Endothelial cell of umbilical vein (primary cell): ENCODE measurements at regions not wholly inside any gene's neighbourhood (a gene's known extent, or its start where the extent isn't known, plus 50 kb on each side); places are given as distances from the start of the nearest gene placed in this dataset.

ENCODE experiments used
- BruUV-seq: library from RNA; stranded (reverse); fragments of 400-500 nt; replicated peaks from 2 replicates; lab custom pipeline; 2021; lab: Mats Ljungman, UMichigan
- CTCF ChIA-PET: fragments of 300-600, 350-600 bp; sonication (Branson Sonifier 250); formaldehyde crosslinking; loops from one replicate; lab custom pipeline; 2021; ENCODE audit warnings: antibody characterized with exemption, inconsistent platforms; lab: Charles Lee
- POLR2A ChIA-PET: fragments of 300-600, 350-600 bp; sonication (Branson Sonifier 250); formaldehyde crosslinking; loops from one replicate; lab custom pipeline; 2021; ENCODE audit warnings: antibody characterized with exemption, inconsistent platforms; lab: Charles Lee
- DNase-seq: peaks from one replicate; pipeline ENCODE4 v3.0.0-alpha.2; 2011; ENCODE audit warnings: low read depth, low spot score
- FAIRE-seq: peaks from 2 replicates; lab custom pipeline; 2011; peaks lifted over from hg19 to GRCh38; lab: Jason Lieb, UNC
- H2AFZ ChIP-seq: 2 replicates; pipeline ENCODE4 v1.6.0; 2012; ENCODE audit warnings: low read depth, low read length, control low read depth, inconsistent platforms
- H3K27ac ChIP-seq: 2 replicates; pipeline ENCODE4 v1.5.1; 2011; ENCODE audit warnings: low read depth, mild to moderate bottlenecking, control low read depth, low read length, moderate library complexity; ENCODE audit not compliant: insufficient read depth
- H3K27me3 ChIP-seq, 2 experiments: 2 replicates each; pipeline versions ENCODE4 v1.6.0 to v1.6.1; 2011; ENCODE audit warnings: low read length in 2 of 2, mixed read lengths in 1 of 2; ENCODE audit not compliant: control insufficient read depth in 2 of 2, insufficient read depth in 2 of 2
- H3K36me3 ChIP-seq, 2 experiments: 2 replicates in 1 of 2; 3 replicates in 1 of 2; pipeline ENCODE4 v1.5.1; 2011; ENCODE audit warnings: low read length in 2 of 2, mild to moderate bottlenecking in 1 of 2, moderate library complexity in 1 of 2; ENCODE audit not compliant: control insufficient read depth in 2 of 2, insufficient read depth in 2 of 2; ENCODE audit errors: extremely low read depth in 1 of 2
- H3K4me1 ChIP-seq: 3 replicates; pipeline ENCODE4 v1.5.1; 2011; ENCODE audit warnings: mild to moderate bottlenecking, low read length; ENCODE audit not compliant: control insufficient read depth, insufficient read depth; ENCODE audit errors: extremely low read depth
- H3K4me2 ChIP-seq: 2 replicates; pipeline ENCODE4 v1.6.1; 2011; ENCODE audit warnings: low read length, control low read depth, mixed read lengths; ENCODE audit not compliant: insufficient read depth
- H3K4me3 ChIP-seq, 3 experiments: fragments of 200-600 bp in 1 of 3; sonication (generic), shearing (Covaris generic) in 1 of 3; replicated peaks in 1 of 3; 2 replicates each; pipeline ENCODE4 v1.5.1; 2011 to 2016; ENCODE audit warnings: control low read depth in 3 of 3, low read length in 3 of 3, mild to moderate bottlenecking in 2 of 3, inconsistent platforms in 1 of 3, low read depth in 1 of 3, moderate library complexity in 1 of 3; ENCODE audit not compliant: insufficient read depth in 1 of 3
- H3K79me2 ChIP-seq: 2 replicates; pipeline ENCODE4 v1.6.0; 2012; ENCODE audit warnings: low read length, inconsistent platforms; ENCODE audit not compliant: control insufficient read depth, insufficient read depth
- H3K9ac ChIP-seq: replicated peaks from 2 replicates; pipeline ENCODE3; 2011; ENCODE audit warnings: low read length, control low read depth; ENCODE audit not compliant: insufficient read depth; ENCODE audit errors: extremely low read depth
- H3K9me1 ChIP-seq: replicated peaks from 3 replicates; pipeline ENCODE4 v1.6.0; 2011; ENCODE audit warnings: mild to moderate bottlenecking, low read length; ENCODE audit not compliant: control insufficient read depth, insufficient read depth; ENCODE audit errors: extremely low read depth
- H3K9me3 ChIP-seq: replicated peaks from 2 replicates; pipeline ENCODE4 v1.5.1; 2012; ENCODE audit warnings: low read length, inconsistent platforms; ENCODE audit not compliant: control insufficient read depth, insufficient read depth
- H4K20me1 ChIP-seq: replicated peaks from 2 replicates; pipeline ENCODE3; 2011; ENCODE audit warnings: mild to moderate bottlenecking, low read length; ENCODE audit not compliant: control insufficient read depth, insufficient read depth; ENCODE audit errors: extremely low read depth
- CTCF ChIP-seq, 2 donors: IDR thresholded peaks; 1 replicate in 1 of 2; 2 replicates in 1 of 2; pipeline ENCODE4 v1.5.1; 2011; ENCODE audit warnings: low read length in 2 of 2, mild to moderate bottlenecking in 2 of 2, moderate library complexity in 2 of 2, control low read depth in 1 of 2, inconsistent platforms in 1 of 2, low read depth in 1 of 2; ENCODE audit not compliant: insufficient read depth in 1 of 2; ENCODE audit errors: extremely low read depth in 1 of 2
- EZH2 ChIP-seq: IDR thresholded peaks from 2 replicates; pipeline ENCODE4 v1.6.1; 2012; ENCODE audit warnings: borderline replicate concordance, low read depth, mild to moderate bottlenecking, moderate library complexity, low read length, inconsistent platforms; ENCODE audit not compliant: severe bottlenecking
- FOS ChIP-seq: IDR thresholded peaks from 2 replicates; pipeline ENCODE4 v1.6.1; 2011; ENCODE audit warnings: mild to moderate bottlenecking, low read length, moderate library complexity, borderline replicate concordance; ENCODE audit not compliant: insufficient read depth
- GATA2 ChIP-seq: IDR thresholded peaks from 2 replicates; pipeline ENCODE4 v1.7.0; 2011; ENCODE audit warnings: low read depth, mild to moderate bottlenecking, moderate library complexity, mixed read lengths, low read length; ENCODE audit not compliant: insufficient read length, insufficient read depth
- JUN ChIP-seq: IDR thresholded peaks from 2 replicates; pipeline ENCODE4 v1.6.1; 2011; ENCODE audit warnings: borderline replicate concordance, low read depth; ENCODE audit not compliant: insufficient read length, insufficient read depth
- MAX ChIP-seq: IDR thresholded peaks from 2 replicates; pipeline ENCODE4 v1.6.1; 2011; ENCODE audit not compliant: insufficient read depth, insufficient read length
- MYC ChIP-seq: IDR thresholded peaks from one replicate; pipeline ENCODE4 v1.6.1; 2011; ENCODE audit warnings: mild to moderate bottlenecking, low read depth, low read length
- POLR2A ChIP-seq: IDR thresholded peaks from 2 replicates; pipeline ENCODE4 v1.6.1; 2012; ENCODE audit warnings: low read depth, mild to moderate bottlenecking, control low read depth, low read length
- POLR2AphosphoS5 ChIP-seq: IDR thresholded peaks from 2 replicates; pipeline ENCODE4 v1.6.1; 2012; ENCODE audit warnings: low read depth, mild to moderate bottlenecking, control low read depth, low read length, moderate library complexity; ENCODE audit not compliant: insufficient read depth
- dilution Hi-C: fragments of 300-500 bp; cut with MboI; formaldehyde crosslinking; loops from one replicate; pipeline ENCODE4 v1.15.0; 2019; ENCODE audit warnings: low sequenced_read_pairs; ENCODE audit not compliant: extremely low pct_ligation_motif_present
- intact Hi-C: fragments of 100-400 bp; cut with micrococcal nuclease; formaldehyde crosslinking; loops from one replicate; pipeline ENCODE4 v1.10.0; 2022

GRCh38 chr5:152861231-152861630 lies 456.2 kb upstream of the NMUR2 start:
- Histone ChIP-seq H3K9ac (no peak overlapping the region), H3K36me3 (no peaks in the 10 kb centered on the region), H3K4me3 (no peak overlapping the region), H4K20me1 (no peaks in the 10 kb centered on the region), H2AFZ (no peak overlapping the region), H3K27ac (no peak overlapping the region), H3K79me2 (no peaks in the 10 kb centered on the region), H3K4me1 (no peaks in the 10 kb centered on the region), H3K9me3 (no peaks in the 10 kb centered on the region), H3K27me3 (no peaks in the 10 kb centered on the region), H3K9me1 (no peaks in the 10 kb centered on the region), H3K4me2 (no peak overlapping the region)
- DNase-seq: no peak
- ChIA-PET POLR2A (no interaction called here), CTCF (no interaction called here)
- intact Hi-C loops: no loop called here
- dilution Hi-C loops: no loop called here
- BruUV-seq: no TSS peak
- FAIRE-seq: no peak
- TF ChIP-seq GATA2: no peak
- no peak for TF ChIP-seq JUN
- TF ChIP-seq MAX: no peak
- no peak for TF ChIP-seq MYC
- TF ChIP-seq POLR2AphosphoS5: no peak
- no peak for TF ChIP-seq FOS
- TF ChIP-seq POLR2A: no peak
- TF ChIP-seq EZH2: no peak
- TF ChIP-seq CTCF (IDR thresholded peaks at IDR 0.05; ENCODE audit: extremely low read depth in 1 of 2, insufficient read depth in 1 of 2, low read depth in 1 of 2, low read length in 2 of 2): no peak
